Testis (tissue), 2 donors: ENCODE measurements at regions not wholly inside any gene's neighbourhood (a gene's known extent, or its start where the extent isn't known, plus 50 kb on each side); places are given as distances from the start of the nearest gene placed in this dataset.

ENCODE experiments used
- POLR2A ChIP-seq: fragments of 450-650 bp; IDR thresholded peaks from one replicate; pipeline ENCODE4 v1.6.1; 2017; ENCODE audit warnings: antibody characterized with exemption, mild to moderate bottlenecking, moderate library complexity
- TF ChIP-seq, protein P1 (sequence below), 3 experiments: fragments of 450-650 bp in 2 of 3; fragments of 200-600 bp in 1 of 3; sonication (generic) in 1 of 3; IDR thresholded peaks; one replicate each; pipeline ENCODE4 v1.5.1; 2016 to 2019; ENCODE audit warnings: antibody characterized with exemption in 3 of 3, mild to moderate bottlenecking in 2 of 3, moderate library complexity in 1 of 3

DNA sequence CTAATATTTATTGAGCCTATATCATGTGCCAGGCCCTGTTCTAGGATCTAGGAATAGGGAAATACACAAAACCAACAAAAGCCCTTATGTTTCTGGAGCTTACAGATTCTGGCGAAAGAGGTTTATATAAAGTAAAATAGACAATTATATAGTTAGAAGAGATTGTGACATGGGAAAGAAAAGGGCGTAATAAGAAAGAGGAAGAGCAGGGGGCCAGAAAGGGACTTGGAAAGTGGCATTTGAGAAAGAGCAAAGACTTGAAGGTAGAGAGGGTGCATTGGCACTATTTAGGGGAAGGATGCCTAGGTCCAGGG is 322.5 kb upstream of the FAM78B start:
- TF ChIP-seq, protein P1, sequence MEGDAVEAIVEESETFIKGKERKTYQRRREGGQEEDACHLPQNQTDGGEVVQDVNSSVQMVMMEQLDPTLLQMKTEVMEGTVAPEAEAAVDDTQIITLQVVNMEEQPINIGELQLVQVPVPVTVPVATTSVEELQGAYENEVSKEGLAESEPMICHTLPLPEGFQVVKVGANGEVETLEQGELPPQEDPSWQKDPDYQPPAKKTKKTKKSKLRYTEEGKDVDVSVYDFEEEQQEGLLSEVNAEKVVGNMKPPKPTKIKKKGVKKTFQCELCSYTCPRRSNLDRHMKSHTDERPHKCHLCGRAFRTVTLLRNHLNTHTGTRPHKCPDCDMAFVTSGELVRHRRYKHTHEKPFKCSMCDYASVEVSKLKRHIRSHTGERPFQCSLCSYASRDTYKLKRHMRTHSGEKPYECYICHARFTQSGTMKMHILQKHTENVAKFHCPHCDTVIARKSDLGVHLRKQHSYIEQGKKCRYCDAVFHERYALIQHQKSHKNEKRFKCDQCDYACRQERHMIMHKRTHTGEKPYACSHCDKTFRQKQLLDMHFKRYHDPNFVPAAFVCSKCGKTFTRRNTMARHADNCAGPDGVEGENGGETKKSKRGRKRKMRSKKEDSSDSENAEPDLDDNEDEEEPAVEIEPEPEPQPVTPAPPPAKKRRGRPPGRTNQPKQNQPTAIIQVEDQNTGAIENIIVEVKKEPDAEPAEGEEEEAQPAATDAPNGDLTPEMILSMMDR (IDR thresholded peaks at IDR 0.05): no peak
- TF ChIP-seq POLR2A: no peak
